NCI-H510A (cell line): ENCODE measurements at regions not wholly inside any gene's neighbourhood (a gene's known extent, or its start where the extent isn't known, plus 50 kb on each side); places are given as distances from the start of the nearest gene placed in this dataset.
"Not testable (repeated sequence)": the region's sequence is repeated elsewhere in the genome, so short reads cannot be mapped to it uniquely, and the experiment has no call there.

Source experiments
- DNase-seq: peaks from one replicate; lab custom pipeline; 2025; lab: John Stamatoyannopoulos, UW

- DNase-seq, result not testable (repeated sequence)
These were observed 92.6 kb upstream of the THOC3 start for GRCh38 chr5:176060472-176061268.

- DNase-seq, result not testable (repeated sequence)
These were observed 93.1 kb upstream of the THOC3 start for GRCh38 chr5:176061269-176061622.

GRCh38 chr5:176061660-176062059 is 93.5 kb upstream of the THOC3 start:
- DNase-seq, result not testable (repeated sequence)

- not testable (repeated sequence) for DNase-seq
These were observed 98.3 kb upstream of the THOC3 start for GRCh38 chr5:176066262-176066945.

- not testable (repeated sequence) for DNase-seq
These were observed 99.0 kb upstream of the THOC3 start for GRCh38 chr5:176067162-176067561.

- DNase-seq, result not testable (repeated sequence)
These were observed 99.8 kb upstream of the THOC3 start for GRCh38 chr5:176067948-176068347.

GRCh38 chr5:176073996-176074571 is 106.0 kb upstream of the THOC3 start:
- DNase-seq, result not testable (repeated sequence)

GRCh38 chr5:176083717-176084116 is 115.6 kb upstream of the THOC3 start:
- not testable (repeated sequence) for DNase-seq

GRCh38 chr5:176103083-176103482 is 135.0 kb upstream of the THOC3 start:
- not testable (repeated sequence) for DNase-seq

GRCh38 chr5:176112888-176113287 is 125.3 kb upstream of the SIMC1 start:
- not testable (repeated sequence) for DNase-seq

GRCh38 chr5:176113673-176114335 is 124.4 kb upstream of the SIMC1 start:
- DNase-seq, result not testable (repeated sequence)

GRCh38 chr5:176114825-176115224 is 123.4 kb upstream of the SIMC1 start:
- DNase-seq, result not testable (repeated sequence)

- not testable (repeated sequence) for DNase-seq
These were observed 120.5 kb upstream of the SIMC1 start for GRCh38 chr5:176117699-176118238.

GRCh38 chr5:176122361-176122760 is 115.9 kb upstream of the SIMC1 start:
- DNase-seq, result not testable (repeated sequence)

GRCh38 chr5:176124120-176124519 is 114.1 kb upstream of the SIMC1 start:
- not testable (repeated sequence) for DNase-seq

GRCh38 chr5:176131771-176132170 is 106.5 kb upstream of the SIMC1 start:
- DNase-seq, result no peak

GRCh38 chr5:176132471-176133288 is 105.5 kb upstream of the SIMC1 start:
- DNase-seq, result no peak

GRCh38 chr5:176133289-176133870 is 104.8 kb upstream of the SIMC1 start:
- DNase-seq, result no peak

- DNase-seq, result no peak
These were observed 104.3 kb upstream of the SIMC1 start for GRCh38 chr5:176133877-176134276.

GRCh38 chr5:176134529-176135223 is 103.5 kb upstream of the SIMC1 start:
- DNase-seq, result no peak
